D721Med (cell line): ENCODE measurements at regions not wholly inside any gene's neighbourhood (a gene's known extent, or its start where the extent isn't known, plus 50 kb on each side); places are given as distances from the start of the nearest gene placed in this dataset.

Experiments
- DNase-seq: peaks from one replicate; pipeline ENCODE4 v3.0.0; 2011; ENCODE audit warnings: low spot score; ENCODE audit not compliant: insufficient read length
- FAIRE-seq: peaks from 2 replicates; lab custom pipeline; 2011; peaks lifted over from hg19 to GRCh38; lab: Jason Lieb, UNC
- TF ChIP-seq, protein P1 (sequence below): IDR thresholded peaks from 2 replicates; pipeline ENCODE4 v1.5.1; 2012; ENCODE audit warnings: mild to moderate bottlenecking, control low read depth; ENCODE audit not compliant: insufficient read depth; ENCODE audit errors: missing control alignments

DNA sequence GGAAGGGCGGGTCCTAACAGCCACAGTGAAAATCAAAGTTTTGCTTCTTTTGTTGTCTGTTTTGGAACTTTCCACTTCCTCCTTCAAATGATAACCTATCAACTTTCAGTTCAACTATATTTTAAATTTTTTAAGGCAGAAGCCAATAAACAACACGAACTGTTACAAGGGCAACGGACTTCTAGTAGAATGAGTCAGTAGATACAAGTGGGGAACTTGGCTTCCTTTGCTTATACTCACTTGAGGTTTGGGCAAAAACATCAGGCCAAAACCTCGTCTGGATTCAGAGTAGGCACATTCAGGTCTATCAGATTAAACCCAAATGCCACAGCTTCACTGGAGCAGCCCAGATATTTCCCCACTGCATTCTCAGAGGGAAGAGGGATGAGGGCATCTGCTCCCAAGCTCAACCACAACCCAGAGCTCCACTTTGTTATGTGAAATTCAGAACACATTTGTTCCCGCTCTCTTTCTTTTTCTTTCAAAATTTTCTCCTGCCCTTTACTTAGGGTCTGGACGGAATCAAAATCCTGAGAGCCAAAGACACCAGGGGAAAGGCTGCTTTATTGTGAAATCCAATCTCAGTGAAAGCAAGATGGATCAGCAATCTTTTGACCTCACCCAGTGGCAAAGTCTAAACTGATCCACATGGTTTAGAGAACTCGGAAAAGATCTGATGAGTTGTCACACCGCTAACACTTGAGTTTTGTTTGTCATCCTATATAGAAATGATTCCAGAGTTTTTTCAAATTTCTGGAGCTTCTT lies 152.5 kb upstream of the BTG1 start:
- no peak for FAIRE-seq

DNA sequence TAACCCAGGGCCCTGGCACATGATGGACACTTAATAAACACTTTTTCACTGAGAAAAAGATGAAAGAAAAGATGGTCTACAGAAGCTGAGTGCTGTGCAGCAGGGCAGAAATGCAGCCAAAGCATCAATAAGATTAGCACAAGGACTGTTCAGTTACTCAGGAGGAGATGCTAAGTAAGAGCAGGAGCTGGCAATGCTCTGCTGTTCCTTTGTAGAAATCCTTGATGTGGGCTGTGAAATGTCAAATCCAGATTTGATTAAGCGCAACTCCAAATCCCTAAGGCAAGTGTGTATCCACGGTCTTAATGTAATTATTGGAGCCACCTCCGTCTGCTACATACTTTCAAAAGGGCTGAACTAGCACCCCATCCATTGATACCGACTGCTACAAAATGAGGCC lies 151.8 kb upstream of the BTG1 start:
- TF ChIP-seq, protein P1, sequence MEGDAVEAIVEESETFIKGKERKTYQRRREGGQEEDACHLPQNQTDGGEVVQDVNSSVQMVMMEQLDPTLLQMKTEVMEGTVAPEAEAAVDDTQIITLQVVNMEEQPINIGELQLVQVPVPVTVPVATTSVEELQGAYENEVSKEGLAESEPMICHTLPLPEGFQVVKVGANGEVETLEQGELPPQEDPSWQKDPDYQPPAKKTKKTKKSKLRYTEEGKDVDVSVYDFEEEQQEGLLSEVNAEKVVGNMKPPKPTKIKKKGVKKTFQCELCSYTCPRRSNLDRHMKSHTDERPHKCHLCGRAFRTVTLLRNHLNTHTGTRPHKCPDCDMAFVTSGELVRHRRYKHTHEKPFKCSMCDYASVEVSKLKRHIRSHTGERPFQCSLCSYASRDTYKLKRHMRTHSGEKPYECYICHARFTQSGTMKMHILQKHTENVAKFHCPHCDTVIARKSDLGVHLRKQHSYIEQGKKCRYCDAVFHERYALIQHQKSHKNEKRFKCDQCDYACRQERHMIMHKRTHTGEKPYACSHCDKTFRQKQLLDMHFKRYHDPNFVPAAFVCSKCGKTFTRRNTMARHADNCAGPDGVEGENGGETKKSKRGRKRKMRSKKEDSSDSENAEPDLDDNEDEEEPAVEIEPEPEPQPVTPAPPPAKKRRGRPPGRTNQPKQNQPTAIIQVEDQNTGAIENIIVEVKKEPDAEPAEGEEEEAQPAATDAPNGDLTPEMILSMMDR: no peak
- DNase-seq (peak; percentile 19), FAIRE-seq (peak; percentile 35)

More for the DNA sequence above, 152.5 kb upstream of the BTG1 start:
- TF ChIP-seq, protein P1: no peak
- no peak for DNase-seq

DNA sequence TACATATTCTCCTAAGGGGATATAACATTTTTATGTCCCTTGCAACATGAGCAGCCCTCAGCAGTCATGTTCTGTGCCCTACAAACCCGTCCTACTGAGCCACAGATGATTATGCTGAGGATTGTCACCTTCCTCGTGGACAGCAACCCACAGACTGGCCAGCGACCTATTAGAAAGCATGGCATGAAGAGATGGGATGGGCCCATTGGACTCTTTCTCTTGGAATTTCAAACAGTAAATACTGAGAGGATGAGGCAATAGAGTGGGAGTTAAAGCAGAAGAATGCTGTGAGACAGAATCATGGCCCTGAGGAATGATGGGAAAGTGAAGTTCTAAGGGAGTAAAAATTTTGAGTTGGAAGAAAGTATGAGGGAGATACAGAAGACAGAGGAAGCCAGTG lies 149.9 kb upstream of the BTG1 start:
- DNase-seq: no peak
- FAIRE-seq: no peak
- TF ChIP-seq, protein P1: no peak

DNA sequence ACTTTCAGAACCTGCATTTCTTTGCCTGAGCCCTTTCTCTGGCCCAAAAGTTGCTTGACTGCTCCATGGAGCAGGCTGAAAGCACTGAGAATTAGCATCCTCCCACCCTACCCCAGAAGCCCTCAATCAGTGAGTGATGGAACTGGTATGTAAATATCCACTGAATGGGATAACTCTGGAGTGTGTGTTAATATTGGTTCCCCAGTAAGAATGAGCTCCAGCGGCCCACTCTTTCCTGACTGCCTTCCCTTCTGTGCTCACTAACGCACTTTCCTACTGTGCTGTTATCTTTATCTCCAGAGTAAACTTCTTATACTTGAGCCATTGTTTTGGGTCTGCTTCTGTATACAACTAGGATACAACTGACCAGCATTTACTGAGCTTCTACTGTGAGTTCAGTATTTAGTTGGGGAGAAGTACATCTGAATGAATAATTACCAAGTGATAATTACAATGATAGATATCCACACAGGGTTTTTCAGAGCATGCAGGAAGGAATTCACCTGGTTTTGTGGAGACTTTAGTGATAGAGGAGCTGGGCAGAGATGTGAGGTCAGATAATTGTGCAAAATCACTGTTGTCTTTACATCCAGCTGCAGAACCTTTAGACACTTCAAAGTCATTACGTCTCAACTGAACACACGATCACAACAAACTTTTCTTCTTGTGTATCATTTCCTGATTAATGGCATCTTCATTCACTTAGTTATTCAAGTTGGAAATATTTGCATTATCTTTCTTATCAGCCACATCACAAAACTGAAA lies 149.2 kb upstream of the BTG1 start:
- DNase-seq: no peak
- FAIRE-seq: no peak
- TF ChIP-seq, protein P1: no peak

DNA sequence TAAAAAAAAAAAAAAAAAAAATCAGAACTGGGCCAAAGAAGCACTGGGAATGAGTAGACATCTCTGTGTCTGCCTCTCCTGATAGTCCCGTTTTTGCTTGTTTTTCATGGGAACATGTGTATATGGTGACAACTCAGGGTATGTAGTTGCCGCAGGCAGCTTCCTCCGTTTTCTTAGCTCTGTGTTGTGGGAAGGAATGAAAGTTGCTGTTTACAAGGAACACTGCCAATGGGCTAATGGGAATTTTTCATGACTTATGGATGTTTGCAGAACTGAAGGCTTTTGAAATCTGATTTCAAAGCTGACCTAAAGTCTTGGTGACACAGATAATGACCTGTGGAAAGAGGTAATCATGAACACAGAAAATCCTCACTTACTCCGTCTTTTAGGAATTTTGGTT lies 146.4 kb upstream of the BTG1 start:
- no peak for FAIRE-seq
- DNase-seq: no peak
- TF ChIP-seq, protein P1: no peak

DNA sequence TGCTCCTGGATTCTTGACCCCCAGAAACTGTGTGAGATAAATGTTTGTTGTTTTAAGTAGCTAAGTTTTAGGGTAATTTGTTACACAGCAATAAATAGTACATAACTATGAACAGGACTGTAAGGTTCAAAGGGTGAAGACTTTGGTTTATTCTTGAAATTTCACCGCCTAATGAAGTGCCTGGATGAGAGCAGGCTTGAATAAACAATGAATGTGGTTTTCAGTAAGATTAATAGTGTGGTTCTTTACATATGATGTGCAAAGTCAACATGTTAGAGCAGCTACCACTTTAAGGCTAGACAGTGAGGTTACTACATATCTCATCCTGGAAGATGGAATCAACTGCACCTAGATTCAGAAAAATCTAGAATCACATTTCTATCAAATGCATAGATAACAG lies 145.2 kb upstream of the BTG1 start:
- DNase-seq (no peak), FAIRE-seq (no peak)
- TF ChIP-seq, protein P1: no peak

DNA sequence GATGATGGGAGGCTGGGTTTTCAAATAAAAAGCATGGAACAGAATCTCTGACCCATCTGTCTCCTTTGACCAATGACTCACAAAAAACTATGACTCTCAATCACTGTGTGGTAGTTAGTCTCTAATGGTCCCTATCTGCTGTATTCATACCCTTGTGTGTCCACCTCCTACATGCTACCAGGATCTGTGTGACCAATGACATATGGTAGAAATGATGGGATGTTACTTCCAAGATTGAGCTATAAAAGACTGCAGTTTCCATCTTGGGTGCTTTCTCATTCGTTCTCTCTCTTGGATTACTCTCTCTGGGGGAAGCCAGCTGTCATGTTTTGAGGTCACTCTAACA lies 144.7 kb upstream of the BTG1 start:
- TF ChIP-seq, protein P1: no peak
- FAIRE-seq (no peak), DNase-seq (no peak)
